ENCODE measurements at regions not wholly inside any gene's neighbourhood (a gene's known extent, or its start where the extent isn't known, plus 50 kb on each side); places are given as distances from the start of the nearest gene placed in this dataset.

DNA sequence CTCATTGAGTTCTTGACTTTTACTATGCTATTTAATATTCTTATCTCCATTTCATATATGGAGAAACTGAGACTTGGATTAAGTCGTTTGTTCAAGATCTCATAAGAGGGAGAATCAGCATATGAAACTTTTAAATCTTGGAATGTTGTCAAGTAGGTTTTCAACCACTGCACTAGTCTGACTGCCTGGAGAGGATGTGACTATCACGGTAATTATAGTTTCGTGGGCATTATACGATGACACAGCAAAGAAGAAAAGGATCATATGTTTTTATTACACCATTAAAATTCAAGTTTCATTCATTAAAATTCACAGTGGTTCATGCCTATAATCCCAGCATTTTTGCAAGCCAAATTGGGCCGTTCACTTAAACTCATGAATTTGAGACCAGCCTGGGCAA, 555.2 kb downstream of the SLITRK1 start:
- H3K9me3 ChIP-seq = no peaks in the 10 kb centered on the region
- no peak overlapping the region for H3K27ac ChIP-seq
- TF ChIP-seq, protein P1, sequence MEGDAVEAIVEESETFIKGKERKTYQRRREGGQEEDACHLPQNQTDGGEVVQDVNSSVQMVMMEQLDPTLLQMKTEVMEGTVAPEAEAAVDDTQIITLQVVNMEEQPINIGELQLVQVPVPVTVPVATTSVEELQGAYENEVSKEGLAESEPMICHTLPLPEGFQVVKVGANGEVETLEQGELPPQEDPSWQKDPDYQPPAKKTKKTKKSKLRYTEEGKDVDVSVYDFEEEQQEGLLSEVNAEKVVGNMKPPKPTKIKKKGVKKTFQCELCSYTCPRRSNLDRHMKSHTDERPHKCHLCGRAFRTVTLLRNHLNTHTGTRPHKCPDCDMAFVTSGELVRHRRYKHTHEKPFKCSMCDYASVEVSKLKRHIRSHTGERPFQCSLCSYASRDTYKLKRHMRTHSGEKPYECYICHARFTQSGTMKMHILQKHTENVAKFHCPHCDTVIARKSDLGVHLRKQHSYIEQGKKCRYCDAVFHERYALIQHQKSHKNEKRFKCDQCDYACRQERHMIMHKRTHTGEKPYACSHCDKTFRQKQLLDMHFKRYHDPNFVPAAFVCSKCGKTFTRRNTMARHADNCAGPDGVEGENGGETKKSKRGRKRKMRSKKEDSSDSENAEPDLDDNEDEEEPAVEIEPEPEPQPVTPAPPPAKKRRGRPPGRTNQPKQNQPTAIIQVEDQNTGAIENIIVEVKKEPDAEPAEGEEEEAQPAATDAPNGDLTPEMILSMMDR (IDR thresholded peaks at IDR 0.05) = no peak
- intact Hi-C loops (cut with DNase I) = no loop called here
- H3K36me3 ChIP-seq = no peaks in the 10 kb centered on the region
- no peaks in the 10 kb centered on the region for H3K27me3 ChIP-seq
- no peak for DNase-seq
- no peak overlapping the region for H3K4me3 ChIP-seq
- no peak overlapping the region for H3K9ac ChIP-seq (ENCODE audit: low read depth in 2 of 2, low read length in 2 of 2)
- no peaks in the 10 kb centered on the region for H3K4me1 ChIP-seq

- Histone ChIP-seq H3K27me3 (no peaks in the 10 kb centered on the region), H3K27ac (no peak overlapping the region), H3K9me3 (no peaks in the 10 kb centered on the region), H3K4me1 (no peaks in the 10 kb centered on the region), H3K4me3 (no peak overlapping the region), H3K9ac (ENCODE audit: low read depth in 2 of 2, low read length in 2 of 2) (no peak overlapping the region), H3K36me3 (no peaks in the 10 kb centered on the region)
- intact Hi-C loops (cut with DNase I) = no loop called here
- no peak for DNase-seq
- TF ChIP-seq, protein P1 (IDR thresholded peaks at IDR 0.05) = no peak
Measured at GRCh38 chr13:83325125-83325853, 557.0 kb downstream of the SLITRK1 start.

- Histone ChIP-seq H3K4me1 (no peaks in the 10 kb centered on the region), H3K9me3 (no peaks in the 10 kb centered on the region), H3K4me3 (no peak overlapping the region), H3K27me3 (no peaks in the 10 kb centered on the region), H3K36me3 (no peaks in the 10 kb centered on the region), H3K9ac (ENCODE audit: low read depth in 2 of 2, low read length in 2 of 2) (no peak overlapping the region), H3K27ac (no peak overlapping the region)
- TF ChIP-seq, protein P1 (IDR thresholded peaks at IDR 0.05) = no peak
- DNase-seq = no peak
- intact Hi-C loops (cut with DNase I) = no loop called here
Measured at GRCh38 chr13:83311886-83312577, 570.2 kb downstream of the SLITRK1 start.

DNA sequence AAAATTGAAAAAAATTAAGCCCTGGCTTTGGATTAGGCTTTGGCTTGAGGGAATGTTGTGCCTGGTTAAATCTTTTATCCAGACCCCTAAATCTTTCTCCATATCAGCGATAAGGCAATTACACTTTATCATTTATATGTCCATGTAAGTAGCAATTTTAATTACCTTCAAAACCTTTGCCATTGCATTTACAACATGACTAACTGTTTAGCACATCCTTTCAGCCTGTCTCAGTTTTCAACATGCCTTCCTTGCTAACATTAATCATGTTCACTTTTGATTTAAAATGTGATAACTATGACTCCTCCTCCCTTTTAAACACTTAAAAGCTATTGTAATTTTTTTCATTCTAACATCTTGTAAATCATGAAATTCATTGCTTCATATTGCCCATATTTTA, 583.7 kb downstream of the SLITRK1 start:
- no peaks in the 10 kb centered on the region for H3K4me1 ChIP-seq
- H3K9me3 ChIP-seq = peaks cover 5% of the 10 kb centered on the region
- no peaks in the 10 kb centered on the region for H3K36me3 ChIP-seq
- H3K4me3 ChIP-seq = no peak overlapping the region
- no peaks in the 10 kb centered on the region for H3K27me3 ChIP-seq
- no peak overlapping the region for H3K9ac ChIP-seq (ENCODE audit: low read depth in 2 of 2, low read length in 2 of 2)
- no peak overlapping the region for H3K27ac ChIP-seq
- DNase-seq = no peak
- intact Hi-C loops (cut with DNase I) = no loop called here
- TF ChIP-seq, protein P1 (IDR thresholded peaks at IDR 0.05) = no peak

DNA sequence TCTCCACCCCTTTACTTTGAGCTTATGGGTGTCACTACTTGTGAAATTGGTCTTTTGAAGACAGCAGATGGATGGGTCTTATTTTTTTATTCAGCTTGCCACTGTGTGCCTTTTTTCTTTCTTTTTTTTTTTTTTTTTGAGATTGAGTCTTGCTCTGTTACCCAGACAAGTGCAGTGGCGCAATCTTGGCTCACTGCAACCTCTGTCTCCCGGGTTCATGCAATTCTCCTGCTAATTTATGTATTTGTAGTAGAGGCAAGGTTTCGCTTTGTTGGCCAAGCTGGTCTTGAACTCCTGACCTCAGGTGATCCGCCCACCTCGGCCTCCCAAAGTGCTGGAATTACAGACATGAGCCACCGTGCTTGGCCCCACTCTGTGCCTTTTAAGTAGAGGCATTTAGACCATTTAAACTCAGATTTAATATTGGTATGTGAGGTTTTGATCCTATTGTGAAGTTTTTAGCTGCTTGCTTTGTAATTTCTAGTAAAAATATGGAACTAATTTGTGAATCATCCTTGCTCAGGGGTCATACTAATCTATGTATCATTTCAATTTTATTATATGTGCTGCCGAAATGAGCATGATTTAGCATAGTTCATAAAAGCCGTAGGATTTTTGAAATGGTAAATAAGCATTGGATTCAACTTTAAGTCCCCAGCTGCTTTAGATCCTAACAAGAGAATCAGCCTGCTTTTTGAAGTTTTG, 584.5 kb downstream of the SLITRK1 start:
- Histone ChIP-seq H3K4me3 (no peak overlapping the region), H3K9ac (ENCODE audit: low read depth in 2 of 2, low read length in 2 of 2) (no peak overlapping the region), H3K4me1 (no peaks in the 10 kb centered on the region), H3K27me3 (no peaks in the 10 kb centered on the region), H3K36me3 (no peaks in the 10 kb centered on the region), H3K27ac (no peak overlapping the region), H3K9me3 (no peaks in the 10 kb centered on the region)
- TF ChIP-seq, protein P1 (IDR thresholded peaks at IDR 0.05) = no peak
- DNase-seq = no peak
- intact Hi-C loops (cut with DNase I) = no loop called here

Data from colonic mucosa (tissue), 4 donors.